HEK293 (cell line): ENCODE measurements at regions not wholly inside any gene's neighbourhood (a gene's known extent, or its start where the extent isn't known, plus 50 kb on each side); places are given as distances from the start of the nearest gene placed in this dataset.

Source experiments
- AEBP2 ChIP-seq: fragments of 450-650 bp; formaldehyde crosslinking; IDR thresholded peaks from 2 replicates; pipeline ENCODE4 v1.5.1; 2016; ENCODE audit warnings: missing biosample characterization, missing genetic modification characterization, borderline replicate concordance
- SP2 ChIP-seq: fragments of 450-650 bp; formaldehyde crosslinking; IDR thresholded peaks from 2 replicates; pipeline ENCODE4 v1.5.1; 2016; ENCODE audit warnings: missing biosample characterization, missing genetic modification characterization
- ZBTB10 ChIP-seq: fragments of 450-650 bp; formaldehyde crosslinking; IDR thresholded peaks from 2 replicates; pipeline ENCODE4 v1.5.1; 2016; ENCODE audit warnings: missing biosample characterization, missing genetic modification characterization
- ZBTB21 ChIP-seq: fragments of 450-650 bp; formaldehyde crosslinking; IDR thresholded peaks from 2 replicates; pipeline ENCODE4 v1.5.1; 2017; ENCODE audit warnings: missing biosample characterization, missing genetic modification characterization
- ZBTB49 ChIP-seq: fragments of 450-650 bp; formaldehyde crosslinking; IDR thresholded peaks from 2 replicates; pipeline ENCODE4 v1.5.1; 2016; ENCODE audit warnings: missing biosample characterization, missing genetic modification characterization, low read depth
- ZNF529 ChIP-seq: fragments of 450-650 bp; formaldehyde crosslinking; IDR thresholded peaks from 2 replicates; pipeline ENCODE4 v1.5.1; 2017; ENCODE audit warnings: missing genetic modification characterization, missing biosample characterization; ENCODE audit not compliant: insufficient replicate concordance
- ZNF792 ChIP-seq: fragments of 450-650 bp; formaldehyde crosslinking; IDR thresholded peaks from 2 replicates; pipeline ENCODE4 v1.5.1; 2016; ENCODE audit warnings: missing biosample characterization, missing genetic modification characterization
- TF ChIP-seq, protein P1 (sequence below): fragments of 450-650 bp; formaldehyde crosslinking; IDR thresholded peaks from 2 replicates; pipeline ENCODE4 v1.5.1; 2016; ENCODE audit warnings: missing biosample characterization, missing genetic modification characterization
- TF ChIP-seq, protein P2 (sequence below): fragments of 450-650 bp; formaldehyde crosslinking; IDR thresholded peaks from 2 replicates; pipeline ENCODE4 v1.5.1; 2016; ENCODE audit warnings: missing biosample characterization, missing genetic modification characterization
- TF ChIP-seq, protein P3 (sequence below): fragments of 450-650 bp; formaldehyde crosslinking; IDR thresholded peaks from 2 replicates; pipeline ENCODE4 v1.5.1; 2016; ENCODE audit warnings: missing biosample characterization, missing genetic modification characterization
- TF ChIP-seq, protein P4 (sequence below): fragments of 450-650 bp; formaldehyde crosslinking; IDR thresholded peaks from 2 replicates; pipeline ENCODE4 v1.5.1; 2016; ENCODE audit warnings: missing biosample characterization, missing genetic modification characterization

DNA sequence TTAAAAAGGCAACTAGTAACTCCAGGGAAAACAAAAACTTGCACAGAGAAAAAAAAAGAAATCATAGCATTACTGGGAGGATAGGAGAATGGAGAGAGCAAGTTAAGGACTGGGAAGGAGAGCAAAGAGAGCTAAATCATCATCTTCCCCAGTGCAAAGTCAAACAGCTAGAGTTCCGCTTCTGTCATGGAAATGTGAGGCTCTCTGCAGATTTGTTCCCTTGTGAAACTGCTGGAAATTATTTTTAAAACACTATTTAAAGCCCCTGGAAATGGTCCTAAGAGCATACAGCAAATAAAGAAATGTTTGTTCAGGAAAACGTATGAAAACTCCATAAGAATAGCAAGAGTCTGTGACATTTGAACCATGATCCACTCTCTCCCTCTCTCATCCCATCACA, 64.6 kb downstream of the CAMK2N1 start:
- TF ChIP-seq SP2 (no peak), AEBP2 (no peak), ZNF529 (tag by site-specific recombination) (no peak), ZBTB21 (no peak), ZBTB49 (tag by site-specific recombination) (no peak), ZNF792 (tag by site-specific recombination) (no peak), ZBTB10 (tag by site-specific recombination) (no peak)
- TF ChIP-seq, protein P1, sequence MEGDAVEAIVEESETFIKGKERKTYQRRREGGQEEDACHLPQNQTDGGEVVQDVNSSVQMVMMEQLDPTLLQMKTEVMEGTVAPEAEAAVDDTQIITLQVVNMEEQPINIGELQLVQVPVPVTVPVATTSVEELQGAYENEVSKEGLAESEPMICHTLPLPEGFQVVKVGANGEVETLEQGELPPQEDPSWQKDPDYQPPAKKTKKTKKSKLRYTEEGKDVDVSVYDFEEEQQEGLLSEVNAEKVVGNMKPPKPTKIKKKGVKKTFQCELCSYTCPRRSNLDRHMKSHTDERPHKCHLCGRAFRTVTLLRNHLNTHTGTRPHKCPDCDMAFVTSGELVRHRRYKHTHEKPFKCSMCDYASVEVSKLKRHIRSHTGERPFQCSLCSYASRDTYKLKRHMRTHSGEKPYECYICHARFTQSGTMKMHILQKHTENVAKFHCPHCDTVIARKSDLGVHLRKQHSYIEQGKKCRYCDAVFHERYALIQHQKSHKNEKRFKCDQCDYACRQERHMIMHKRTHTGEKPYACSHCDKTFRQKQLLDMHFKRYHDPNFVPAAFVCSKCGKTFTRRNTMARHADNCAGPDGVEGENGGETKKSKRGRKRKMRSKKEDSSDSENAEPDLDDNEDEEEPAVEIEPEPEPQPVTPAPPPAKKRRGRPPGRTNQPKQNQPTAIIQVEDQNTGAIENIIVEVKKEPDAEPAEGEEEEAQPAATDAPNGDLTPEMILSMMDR (tag by site-specific recombination), result no peak
- TF ChIP-seq, protein P2, sequence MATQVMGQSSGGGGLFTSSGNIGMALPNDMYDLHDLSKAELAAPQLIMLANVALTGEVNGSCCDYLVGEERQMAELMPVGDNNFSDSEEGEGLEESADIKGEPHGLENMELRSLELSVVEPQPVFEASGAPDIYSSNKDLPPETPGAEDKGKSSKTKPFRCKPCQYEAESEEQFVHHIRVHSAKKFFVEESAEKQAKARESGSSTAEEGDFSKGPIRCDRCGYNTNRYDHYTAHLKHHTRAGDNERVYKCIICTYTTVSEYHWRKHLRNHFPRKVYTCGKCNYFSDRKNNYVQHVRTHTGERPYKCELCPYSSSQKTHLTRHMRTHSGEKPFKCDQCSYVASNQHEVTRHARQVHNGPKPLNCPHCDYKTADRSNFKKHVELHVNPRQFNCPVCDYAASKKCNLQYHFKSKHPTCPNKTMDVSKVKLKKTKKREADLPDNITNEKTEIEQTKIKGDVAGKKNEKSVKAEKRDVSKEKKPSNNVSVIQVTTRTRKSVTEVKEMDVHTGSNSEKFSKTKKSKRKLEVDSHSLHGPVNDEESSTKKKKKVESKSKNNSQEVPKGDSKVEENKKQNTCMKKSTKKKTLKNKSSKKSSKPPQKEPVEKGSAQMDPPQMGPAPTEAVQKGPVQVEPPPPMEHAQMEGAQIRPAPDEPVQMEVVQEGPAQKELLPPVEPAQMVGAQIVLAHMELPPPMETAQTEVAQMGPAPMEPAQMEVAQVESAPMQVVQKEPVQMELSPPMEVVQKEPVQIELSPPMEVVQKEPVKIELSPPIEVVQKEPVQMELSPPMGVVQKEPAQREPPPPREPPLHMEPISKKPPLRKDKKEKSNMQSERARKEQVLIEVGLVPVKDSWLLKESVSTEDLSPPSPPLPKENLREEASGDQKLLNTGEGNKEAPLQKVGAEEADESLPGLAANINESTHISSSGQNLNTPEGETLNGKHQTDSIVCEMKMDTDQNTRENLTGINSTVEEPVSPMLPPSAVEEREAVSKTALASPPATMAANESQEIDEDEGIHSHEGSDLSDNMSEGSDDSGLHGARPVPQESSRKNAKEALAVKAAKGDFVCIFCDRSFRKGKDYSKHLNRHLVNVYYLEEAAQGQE, result no peak
- TF ChIP-seq, protein P3, sequence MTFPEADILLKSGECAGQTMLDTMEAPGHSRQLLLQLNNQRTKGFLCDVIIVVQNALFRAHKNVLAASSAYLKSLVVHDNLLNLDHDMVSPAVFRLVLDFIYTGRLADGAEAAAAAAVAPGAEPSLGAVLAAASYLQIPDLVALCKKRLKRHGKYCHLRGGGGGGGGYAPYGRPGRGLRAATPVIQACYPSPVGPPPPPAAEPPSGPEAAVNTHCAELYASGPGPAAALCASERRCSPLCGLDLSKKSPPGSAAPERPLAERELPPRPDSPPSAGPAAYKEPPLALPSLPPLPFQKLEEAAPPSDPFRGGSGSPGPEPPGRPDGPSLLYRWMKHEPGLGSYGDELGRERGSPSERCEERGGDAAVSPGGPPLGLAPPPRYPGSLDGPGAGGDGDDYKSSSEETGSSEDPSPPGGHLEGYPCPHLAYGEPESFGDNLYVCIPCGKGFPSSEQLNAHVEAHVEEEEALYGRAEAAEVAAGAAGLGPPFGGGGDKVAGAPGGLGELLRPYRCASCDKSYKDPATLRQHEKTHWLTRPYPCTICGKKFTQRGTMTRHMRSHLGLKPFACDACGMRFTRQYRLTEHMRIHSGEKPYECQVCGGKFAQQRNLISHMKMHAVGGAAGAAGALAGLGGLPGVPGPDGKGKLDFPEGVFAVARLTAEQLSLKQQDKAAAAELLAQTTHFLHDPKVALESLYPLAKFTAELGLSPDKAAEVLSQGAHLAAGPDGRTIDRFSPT (tag by site-specific recombination), result no peak
- TF ChIP-seq, protein P4, sequence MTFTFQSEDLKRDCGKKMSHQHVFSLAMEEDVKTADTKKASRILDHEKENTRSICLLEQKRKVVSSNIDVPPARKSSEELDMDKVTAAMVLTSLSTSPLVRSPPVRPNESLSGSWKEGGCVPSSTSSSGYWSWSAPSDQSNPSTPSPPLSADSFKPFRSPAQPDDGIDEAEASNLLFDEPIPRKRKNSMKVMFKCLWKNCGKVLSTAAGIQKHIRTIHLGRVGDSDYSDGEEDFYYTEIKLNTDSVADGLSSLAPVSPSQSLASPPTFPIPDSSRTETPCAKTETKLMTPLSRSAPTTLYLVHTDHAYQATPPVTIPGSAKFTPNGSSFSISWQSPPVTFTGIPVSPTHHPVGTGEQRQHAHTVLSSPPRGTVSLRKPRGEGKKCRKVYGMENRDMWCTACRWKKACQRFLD, result no peak
